Activated CD4-positive, alpha-beta T cell treated with anti-CD3 and anti-CD28 coated beads, Interleukin-2, amount 10 ng/mL, durations not matched to agents 24 days and 14 days (primary cell): ENCODE measurements at regions not wholly inside any gene's neighbourhood (a gene's known extent, or its start where the extent isn't known, plus 50 kb on each side); places are given as distances from the start of the nearest gene placed in this dataset.

Experiments
- DNase-seq: peaks from one replicate; pipeline ENCODE4 v3.0.0; 2022
- H3K27ac Mint-ChIP-seq: one replicate; pipeline ENCODE4 v1.8.0; 2022; ENCODE audit warnings: mild to moderate bottlenecking, mixed read lengths
- H3K27me3 Mint-ChIP-seq: one replicate; pipeline ENCODE4 v1.8.0; 2022; ENCODE audit warnings: mixed read lengths
- H3K36me3 Mint-ChIP-seq: one replicate; pipeline ENCODE4 v1.8.0; 2022; ENCODE audit warnings: low read depth, mild to moderate bottlenecking, mixed read lengths
- H3K4me1 Mint-ChIP-seq: one replicate; pipeline ENCODE4 v1.8.0; 2021; ENCODE audit warnings: mixed read lengths
- H3K4me3 Mint-ChIP-seq: one replicate; pipeline ENCODE4 v1.8.0; 2022; ENCODE audit warnings: mild to moderate bottlenecking, moderate library complexity, mixed read lengths
- H3K9me3 Mint-ChIP-seq: one replicate; pipeline ENCODE4 v1.8.0; 2021; ENCODE audit warnings: mixed read lengths
- intact Hi-C: fragments of 100-400 bp; cut with micrococcal nuclease; formaldehyde crosslinking; loops from one replicate; pipeline ENCODE4 v1.15.1; 2023

DNA sequence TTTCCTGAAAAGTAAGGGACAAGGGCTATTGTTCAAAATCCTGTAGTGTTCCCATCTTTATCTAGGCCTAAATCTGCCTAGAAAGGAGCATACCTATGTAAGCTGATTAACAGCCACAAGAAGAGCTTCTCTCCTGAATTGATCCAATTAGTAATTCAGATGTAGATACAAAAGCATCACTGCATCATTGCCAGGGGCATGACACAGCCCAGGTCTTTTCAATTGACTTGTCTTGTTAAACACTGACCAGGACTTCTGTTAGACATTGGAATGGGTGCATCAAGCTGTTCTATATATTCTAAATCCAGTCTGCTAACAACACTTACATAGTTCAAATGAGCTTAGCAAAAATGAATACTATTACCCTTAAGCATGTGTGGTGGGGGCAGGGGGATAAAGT is 589.2 kb downstream of the INHBA start:
- Mint-ChIP-seq H3K27ac (no peak overlapping the region), H3K9me3 (no peaks in the 10 kb centered on the region)

GRCh38 chr7:41110186-41110585 is 592.7 kb downstream of the INHBA start:
- Mint-ChIP-seq H3K27ac (no peak overlapping the region), H3K27me3 (no peaks in the 10 kb centered on the region), H3K36me3 (no peaks in the 10 kb centered on the region), H3K4me3 (no peak overlapping the region), H3K9me3 (no peaks in the 10 kb centered on the region), H3K4me1 (no peaks in the 10 kb centered on the region)
- intact Hi-C loops = no loop called here
- no peak for DNase-seq

More for the DNA sequence above, 589.2 kb downstream of the INHBA start:
- Mint-ChIP-seq H3K36me3 (no peaks in the 10 kb centered on the region), H3K27me3 (no peaks in the 10 kb centered on the region), H3K4me3 (no peak overlapping the region), H3K4me1 (no peaks in the 10 kb centered on the region)
- intact Hi-C loops = no loop called here
- no peak for DNase-seq

DNA sequence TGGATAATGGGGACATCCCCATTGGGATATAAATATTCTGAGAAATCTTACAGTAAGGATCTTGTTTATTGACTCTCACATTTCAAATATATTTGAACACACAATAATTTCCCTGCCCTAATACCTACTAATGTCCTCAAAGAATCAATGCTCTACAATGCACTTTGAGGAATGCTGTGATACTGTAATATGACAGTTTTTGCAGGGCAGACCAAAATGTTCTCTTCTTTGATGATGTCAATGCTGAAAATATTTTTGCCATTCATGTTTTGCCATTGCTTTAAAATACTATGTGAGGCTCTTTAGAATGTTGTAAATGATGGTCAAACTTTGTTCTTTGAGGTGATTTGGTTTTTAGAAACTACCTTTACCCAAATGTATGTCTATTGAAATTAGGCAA is 594.1 kb downstream of the INHBA start:
- H3K4me3 Mint-ChIP-seq = no peak overlapping the region
- intact Hi-C loops = no loop called here
- no peak overlapping the region for H3K27ac Mint-ChIP-seq
- no peaks in the 10 kb centered on the region for H3K27me3 Mint-ChIP-seq
- H3K4me1 Mint-ChIP-seq = no peaks in the 10 kb centered on the region
- no peaks in the 10 kb centered on the region for H3K9me3 Mint-ChIP-seq
- no peak for DNase-seq
- H3K36me3 Mint-ChIP-seq = no peaks in the 10 kb centered on the region

- H3K9me3 Mint-ChIP-seq = no peaks in the 10 kb centered on the region
Observed at GRCh38 chr7:41107938-41108448, 594.9 kb downstream of the INHBA start.

DNA sequence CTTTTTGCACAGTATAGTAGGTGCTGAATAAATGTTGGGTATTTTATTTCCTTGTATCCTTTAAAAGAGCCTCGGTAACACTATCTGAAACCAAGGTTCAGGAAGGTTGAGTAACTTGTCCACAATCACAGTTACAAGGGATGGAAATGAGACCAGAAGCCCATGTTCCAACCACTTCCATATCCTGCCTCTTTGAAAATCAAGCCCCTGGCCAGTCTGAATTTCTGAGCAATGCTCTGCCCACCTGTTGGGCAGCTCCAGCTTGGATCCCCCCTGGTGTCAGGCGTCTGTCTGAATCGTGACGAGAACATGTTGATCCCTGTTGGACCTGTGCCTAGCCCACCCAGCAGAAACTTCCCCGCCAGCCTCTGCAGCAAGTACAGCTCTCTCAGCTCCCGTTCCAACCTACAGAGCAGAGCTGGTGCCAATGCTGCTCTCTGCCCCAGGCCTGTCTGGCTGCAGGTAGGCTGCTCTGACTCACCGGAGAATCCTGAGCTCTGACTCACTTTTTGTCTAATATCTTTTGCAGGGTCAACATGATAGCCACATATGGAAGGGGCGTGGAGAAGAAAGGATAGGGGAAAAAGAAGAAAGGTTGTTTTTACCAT is 595.5 kb downstream of the INHBA start:
- intact Hi-C loops = no loop called here
- H3K4me1 Mint-ChIP-seq = no peaks in the 10 kb centered on the region
- H3K36me3 Mint-ChIP-seq = no peaks in the 10 kb centered on the region
- DNase-seq = no peak
- H3K4me3 Mint-ChIP-seq = no peak overlapping the region
- H3K9me3 Mint-ChIP-seq = no peaks in the 10 kb centered on the region
- H3K27ac Mint-ChIP-seq = no peak overlapping the region
- no peaks in the 10 kb centered on the region for H3K27me3 Mint-ChIP-seq

More at GRCh38 chr7:41107938-41108448, 594.9 kb downstream of the INHBA start:
- no peak for DNase-seq
- H3K36me3 Mint-ChIP-seq = no peaks in the 10 kb centered on the region
- no peak overlapping the region for H3K4me3 Mint-ChIP-seq
- H3K27ac Mint-ChIP-seq = no peak overlapping the region
- H3K27me3 Mint-ChIP-seq = no peaks in the 10 kb centered on the region
- intact Hi-C loops = no loop called here
- H3K4me1 Mint-ChIP-seq = no peaks in the 10 kb centered on the region

- Mint-ChIP-seq H3K36me3 (no peaks in the 10 kb centered on the region), H3K4me1 (no peaks in the 10 kb centered on the region), H3K27ac (no peak overlapping the region), H3K27me3 (no peaks in the 10 kb centered on the region), H3K9me3 (no peaks in the 10 kb centered on the region), H3K4me3 (no peak overlapping the region)
- no peak for DNase-seq
- intact Hi-C loops = no loop called here
Observed at GRCh38 chr7:41104631-41105030, 598.3 kb downstream of the INHBA start.

DNA sequence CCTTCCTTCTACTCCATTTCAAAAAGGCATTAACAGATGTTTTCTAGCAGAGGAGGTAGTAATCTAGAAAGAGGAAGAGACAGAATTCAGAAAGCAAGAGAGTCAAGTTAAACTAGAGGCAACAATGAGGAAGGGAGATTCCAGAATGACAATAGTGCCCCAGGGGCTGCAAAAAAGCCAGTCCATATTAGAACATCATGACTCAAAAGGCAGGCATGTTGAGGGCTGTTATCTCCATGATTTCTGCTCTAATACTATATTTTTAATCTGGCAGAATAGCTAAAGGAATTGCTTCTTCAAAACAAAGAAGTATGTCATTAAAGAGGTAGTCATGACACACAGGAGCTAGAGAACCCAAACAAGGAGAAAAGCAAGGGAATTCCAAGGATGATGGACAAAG is 599.6 kb downstream of the INHBA start:
- DNase-seq = peak; percentile 4
- no peaks in the 10 kb centered on the region for H3K36me3 Mint-ChIP-seq
- no peaks in the 10 kb centered on the region for H3K4me1 Mint-ChIP-seq
- no peak overlapping the region for H3K27ac Mint-ChIP-seq
- H3K4me3 Mint-ChIP-seq = no peak overlapping the region
- H3K27me3 Mint-ChIP-seq = no peaks in the 10 kb centered on the region
- H3K9me3 Mint-ChIP-seq = no peaks in the 10 kb centered on the region
- intact Hi-C loops = no loop called here

DNA sequence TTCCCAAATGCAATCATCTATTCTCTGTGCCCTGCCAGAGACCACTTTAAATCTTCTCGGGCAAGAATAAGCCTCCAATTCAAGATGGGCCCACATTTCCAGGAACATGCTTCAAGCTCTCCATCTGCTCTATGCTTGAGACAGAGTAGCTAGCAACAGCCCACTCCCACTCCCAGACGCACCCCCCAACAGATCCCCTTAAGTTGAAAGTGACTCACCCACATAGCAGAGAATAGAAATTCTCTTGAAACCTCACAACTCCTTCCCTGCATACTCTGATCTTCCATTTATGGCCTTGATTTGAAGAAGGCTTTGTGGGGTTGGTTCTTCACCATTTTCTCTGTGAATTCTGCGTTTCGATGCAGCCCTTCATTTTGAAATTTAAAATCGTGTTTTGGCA is 604.0 kb downstream of the INHBA start:
- DNase-seq = peak; percentile 5
- no peaks in the 10 kb centered on the region for H3K9me3 Mint-ChIP-seq
- H3K27me3 Mint-ChIP-seq = no peaks in the 10 kb centered on the region
- H3K27ac Mint-ChIP-seq = no peak overlapping the region
- H3K4me1 Mint-ChIP-seq = no peaks in the 10 kb centered on the region
- H3K4me3 Mint-ChIP-seq = no peak overlapping the region
- intact Hi-C loops = no loop called here
- H3K36me3 Mint-ChIP-seq = no peaks in the 10 kb centered on the region

- intact Hi-C loops = no loop called here
- Mint-ChIP-seq H3K4me3 (no peak overlapping the region), H3K4me1 (no peaks in the 10 kb centered on the region), H3K27me3 (no peaks in the 10 kb centered on the region), H3K27ac (no peak overlapping the region), H3K36me3 (no peaks in the 10 kb centered on the region), H3K9me3 (no peaks in the 10 kb centered on the region)
- no peak for DNase-seq
Observed at GRCh38 chr7:41098402-41098801, 604.5 kb downstream of the INHBA start.

DNA sequence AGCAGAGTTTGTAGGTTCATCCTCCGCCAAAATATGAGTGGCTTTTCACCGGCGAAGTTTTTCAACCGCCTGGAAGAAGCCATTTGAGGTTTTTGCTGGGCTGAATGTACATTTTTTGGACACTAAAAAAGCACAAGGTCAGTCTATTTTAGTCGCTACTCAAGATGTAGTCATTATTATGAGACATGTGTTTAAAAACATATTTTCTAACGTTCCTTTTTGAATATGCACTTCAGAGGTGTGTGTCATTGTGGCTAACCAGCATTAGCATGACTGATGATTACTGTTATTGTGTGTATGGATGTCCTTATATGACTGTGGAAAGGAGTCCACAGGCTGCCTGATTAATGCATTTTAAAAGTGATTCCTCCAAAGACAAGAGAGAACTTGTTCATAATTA is 605.4 kb downstream of the INHBA start:
- H3K9me3 Mint-ChIP-seq = no peaks in the 10 kb centered on the region

DNA sequence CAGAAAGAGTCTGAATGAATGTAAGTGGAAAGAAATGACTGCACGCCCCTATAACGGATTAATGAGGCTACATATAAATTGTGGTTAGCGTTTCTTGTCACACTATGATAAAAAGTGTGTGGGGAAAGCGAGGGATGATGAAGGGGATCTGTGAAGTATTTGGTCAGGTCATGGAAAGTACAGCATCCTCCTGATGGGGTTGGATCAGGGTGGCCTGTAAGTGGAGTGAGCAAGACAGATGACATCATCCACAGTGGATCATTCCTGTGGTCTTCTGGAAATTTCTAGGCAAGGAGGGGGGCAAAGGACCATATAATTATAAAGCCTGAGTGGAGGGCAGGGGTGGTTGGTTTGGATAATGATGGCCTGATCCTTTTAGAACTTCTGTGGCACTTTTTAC is 606.0 kb downstream of the INHBA start:
- DNase-seq = peak; percentile 26
- H3K27me3 Mint-ChIP-seq = no peaks in the 10 kb centered on the region
- H3K4me3 Mint-ChIP-seq = no peak overlapping the region
- H3K36me3 Mint-ChIP-seq = no peaks in the 10 kb centered on the region
- intact Hi-C loops = no loop called here
- H3K27ac Mint-ChIP-seq = no peak overlapping the region
- H3K4me1 Mint-ChIP-seq = no peaks in the 10 kb centered on the region
- no peaks in the 10 kb centered on the region for H3K9me3 Mint-ChIP-seq

More for the DNA sequence above, 605.4 kb downstream of the INHBA start:
- no peak for DNase-seq
- H3K4me3 Mint-ChIP-seq = no peak overlapping the region
- no peak overlapping the region for H3K27ac Mint-ChIP-seq
- H3K27me3 Mint-ChIP-seq = no peaks in the 10 kb centered on the region
- H3K4me1 Mint-ChIP-seq = no peaks in the 10 kb centered on the region
- no peaks in the 10 kb centered on the region for H3K36me3 Mint-ChIP-seq
- intact Hi-C loops = no loop called here

DNA sequence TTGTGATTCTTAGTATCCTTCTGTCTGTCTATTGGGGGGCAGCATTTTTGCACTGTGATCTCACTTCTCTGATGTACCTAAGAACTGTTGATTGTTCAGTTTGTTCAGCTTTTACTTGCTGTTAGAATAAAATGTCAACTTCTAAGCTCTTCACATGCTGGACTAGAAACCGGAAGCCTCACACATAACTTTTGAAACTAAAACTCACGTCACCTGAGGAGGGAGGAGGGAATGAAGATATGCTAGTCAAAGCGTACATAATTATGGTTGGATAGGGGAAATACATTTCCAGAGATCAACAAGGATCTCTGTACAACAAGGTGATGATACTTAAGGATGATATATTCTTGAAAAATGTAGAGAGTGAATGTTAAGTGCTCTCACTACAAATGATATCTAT is 609.7 kb downstream of the INHBA start:
- H3K4me1 Mint-ChIP-seq = no peaks in the 10 kb centered on the region
- intact Hi-C loops = no loop called here
- H3K9me3 Mint-ChIP-seq = no peaks in the 10 kb centered on the region
- no peak overlapping the region for H3K27ac Mint-ChIP-seq
- DNase-seq = no peak
- no peaks in the 10 kb centered on the region for H3K36me3 Mint-ChIP-seq
- H3K4me3 Mint-ChIP-seq = no peak overlapping the region
- H3K27me3 Mint-ChIP-seq = no peaks in the 10 kb centered on the region

DNA sequence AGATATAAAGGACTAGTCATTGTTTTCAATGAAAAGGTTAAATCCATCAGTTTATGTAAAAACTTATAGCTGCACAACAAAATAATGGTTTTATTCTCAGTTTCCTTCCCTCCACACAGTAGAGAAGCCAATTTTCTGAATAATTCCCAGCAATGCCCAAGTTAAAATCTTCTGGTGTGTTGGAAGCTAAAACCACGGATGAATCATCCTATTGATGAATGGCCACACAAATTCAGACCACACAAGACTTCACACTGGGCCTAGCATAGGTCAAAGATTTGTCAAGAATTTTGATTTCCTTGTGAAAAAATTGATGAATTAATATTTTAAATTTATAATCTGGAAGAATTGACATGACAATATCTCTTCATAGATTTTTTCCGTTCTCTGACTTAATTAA is 617.6 kb downstream of the INHBA start:
- no peak for DNase-seq
- no peak overlapping the region for H3K4me3 Mint-ChIP-seq
- no peaks in the 10 kb centered on the region for H3K4me1 Mint-ChIP-seq
- H3K36me3 Mint-ChIP-seq = no peaks in the 10 kb centered on the region
- intact Hi-C loops = no loop called here
- no peak overlapping the region for H3K27ac Mint-ChIP-seq
- no peaks in the 10 kb centered on the region for H3K27me3 Mint-ChIP-seq
- no peaks in the 10 kb centered on the region for H3K9me3 Mint-ChIP-seq

- Mint-ChIP-seq H3K36me3 (no peaks in the 10 kb centered on the region), H3K4me1 (no peaks in the 10 kb centered on the region), H3K27me3 (no peaks in the 10 kb centered on the region), H3K9me3 (no peaks in the 10 kb centered on the region), H3K4me3 (no peak overlapping the region), H3K27ac (no peak overlapping the region)
- no peak for DNase-seq
- intact Hi-C loops = no loop called here
Observed at GRCh38 chr7:41084381-41084780, 618.5 kb downstream of the INHBA start.

- Mint-ChIP-seq H3K4me1 (no peaks in the 10 kb centered on the region), H3K36me3 (no peaks in the 10 kb centered on the region), H3K4me3 (no peak overlapping the region), H3K27me3 (no peaks in the 10 kb centered on the region), H3K9me3 (no peaks in the 10 kb centered on the region), H3K27ac (no peak overlapping the region)
- DNase-seq = no peak
- intact Hi-C loops = no loop called here
Observed at GRCh38 chr7:41069635-41070034, 633.3 kb downstream of the INHBA start.
